ENCODE measurements at regions not wholly inside any gene's neighbourhood (a gene's known extent, or its start where the extent isn't known, plus 50 kb on each side); places are given as distances from the start of the nearest gene placed in this dataset.

GRCh38 chr4:177204126-177204525 lies 105.5 kb upstream of the NEIL3 start:
- no peaks in the 10 kb centered on the region for H3K9me2 ChIP-seq (replicated peaks; ENCODE audit: low read depth, low read length)
- no peaks in the 10 kb centered on the region for H3K79me2 ChIP-seq (ENCODE audit: insufficient read depth, low read length)
- no peaks in the 10 kb centered on the region for H3K9me3 ChIP-seq (ENCODE audit: insufficient read depth, low read depth, low read length)
- H4K20me1 ChIP-seq (ENCODE audit: insufficient read depth, low read length, poor library complexity, severe bottlenecking) = no peaks in the 10 kb centered on the region
- H3K27me3 ChIP-seq (ENCODE audit: insufficient read depth, low read length, poor library complexity, severe bottlenecking) = no peaks in the 10 kb centered on the region
- no peak overlapping the region for H3K4me3 ChIP-seq (ENCODE audit: low read length, poor library complexity, severe bottlenecking)
- no peak overlapping the region for H3K4me2 ChIP-seq (ENCODE audit: low read depth, low read length, poor library complexity, severe bottlenecking)
- no peaks in the 10 kb centered on the region for H3K4me1 ChIP-seq (ENCODE audit: insufficient read depth, low read length, poor library complexity, severe bottlenecking)
- no peak for TF ChIP-seq EZH2phosphoT487 (IDR thresholded peaks at IDR 0.05; ENCODE audit: borderline replicate concordance)
- H3F3A ChIP-seq (ENCODE audit: low read depth) = no peaks in the 10 kb centered on the region
- H3K36me3 ChIP-seq (ENCODE audit: insufficient read depth, low read length) = no peaks in the 10 kb centered on the region
- no peak overlapping the region for H2AFZ ChIP-seq (ENCODE audit: low read length)
- H3K9ac ChIP-seq (ENCODE audit: low read depth, low read length, poor library complexity, severe bottlenecking) = no peak overlapping the region

DNA sequence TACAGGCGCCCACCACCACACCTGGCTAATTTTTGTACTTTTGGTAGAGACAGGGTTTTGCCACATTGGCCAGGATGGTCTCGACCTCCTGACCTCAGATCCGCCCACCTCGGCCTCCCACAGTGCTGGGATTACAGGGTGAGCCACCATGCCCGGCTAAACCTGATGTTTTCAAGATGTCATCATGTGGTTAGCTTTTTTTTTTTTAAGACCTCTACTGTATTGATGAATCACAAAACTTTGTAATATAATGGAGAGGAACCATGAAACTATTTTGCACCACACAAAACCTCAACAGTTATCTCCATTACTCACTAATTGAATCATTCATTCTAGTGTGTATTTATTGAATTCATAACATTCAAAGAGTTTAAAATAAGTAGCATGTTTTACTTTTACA lies 94.7 kb upstream of the NEIL3 start:
- Histone ChIP-seq H4K20me1 (ENCODE audit: insufficient read depth, low read length, poor library complexity, severe bottlenecking) (no peaks in the 10 kb centered on the region), H3K9ac (ENCODE audit: low read depth, low read length, poor library complexity, severe bottlenecking) (no peak overlapping the region), H3K4me3 (ENCODE audit: low read length, poor library complexity, severe bottlenecking) (no peak overlapping the region), H3K27me3 (ENCODE audit: insufficient read depth, low read length, poor library complexity, severe bottlenecking) (no peaks in the 10 kb centered on the region), H2AFZ (ENCODE audit: low read length) (no peak overlapping the region), H3K9me3 (ENCODE audit: insufficient read depth, low read depth, low read length) (no peaks in the 10 kb centered on the region), H3K36me3 (ENCODE audit: insufficient read depth, low read length) (no peaks in the 10 kb centered on the region), H3K9me2 (replicated peaks; ENCODE audit: low read depth, low read length) (no peaks in the 10 kb centered on the region), H3K4me1 (ENCODE audit: insufficient read depth, low read length, poor library complexity, severe bottlenecking) (peaks cover 5% of the 10 kb centered on the region), H3K79me2 (ENCODE audit: insufficient read depth, low read length) (no peaks in the 10 kb centered on the region), H3F3A (ENCODE audit: low read depth) (no peaks in the 10 kb centered on the region), H3K4me2 (ENCODE audit: low read depth, low read length, poor library complexity, severe bottlenecking) (no peak overlapping the region)
- TF ChIP-seq CTCF (conservative IDR thresholded peaks at IDR 0.05; ENCODE audit: low read length) (no peak), EZH2phosphoT487 (IDR thresholded peaks at IDR 0.05; ENCODE audit: borderline replicate concordance) (no peak)

GRCh38 chr4:177220376-177220775 lies 89.3 kb upstream of the NEIL3 start:
- H3F3A ChIP-seq (ENCODE audit: low read depth) = no peaks in the 10 kb centered on the region
- H3K9ac ChIP-seq (ENCODE audit: low read depth, low read length, poor library complexity, severe bottlenecking) = no peak overlapping the region
- H3K4me2 ChIP-seq (ENCODE audit: low read depth, low read length, poor library complexity, severe bottlenecking) = no peak overlapping the region
- no peaks in the 10 kb centered on the region for H3K27me3 ChIP-seq (ENCODE audit: insufficient read depth, low read length, poor library complexity, severe bottlenecking)
- no peaks in the 10 kb centered on the region for H3K79me2 ChIP-seq (ENCODE audit: insufficient read depth, low read length)
- H3K4me1 ChIP-seq (ENCODE audit: insufficient read depth, low read length, poor library complexity, severe bottlenecking) = peaks cover 5% of the 10 kb centered on the region
- H3K9me2 ChIP-seq (replicated peaks; ENCODE audit: low read depth, low read length) = no peaks in the 10 kb centered on the region
- no peaks in the 10 kb centered on the region for H4K20me1 ChIP-seq (ENCODE audit: insufficient read depth, low read length, poor library complexity, severe bottlenecking)
- H3K4me3 ChIP-seq (ENCODE audit: low read length, poor library complexity, severe bottlenecking) = no peak overlapping the region
- no peak for TF ChIP-seq EZH2phosphoT487 (IDR thresholded peaks at IDR 0.05; ENCODE audit: borderline replicate concordance)
- no peak for TF ChIP-seq CTCF (conservative IDR thresholded peaks at IDR 0.05; ENCODE audit: low read length)
- no peak overlapping the region for H2AFZ ChIP-seq (ENCODE audit: low read length)
- H3K36me3 ChIP-seq (ENCODE audit: insufficient read depth, low read length) = no peaks in the 10 kb centered on the region
- H3K9me3 ChIP-seq (ENCODE audit: insufficient read depth, low read depth, low read length) = no peaks in the 10 kb centered on the region

DNA sequence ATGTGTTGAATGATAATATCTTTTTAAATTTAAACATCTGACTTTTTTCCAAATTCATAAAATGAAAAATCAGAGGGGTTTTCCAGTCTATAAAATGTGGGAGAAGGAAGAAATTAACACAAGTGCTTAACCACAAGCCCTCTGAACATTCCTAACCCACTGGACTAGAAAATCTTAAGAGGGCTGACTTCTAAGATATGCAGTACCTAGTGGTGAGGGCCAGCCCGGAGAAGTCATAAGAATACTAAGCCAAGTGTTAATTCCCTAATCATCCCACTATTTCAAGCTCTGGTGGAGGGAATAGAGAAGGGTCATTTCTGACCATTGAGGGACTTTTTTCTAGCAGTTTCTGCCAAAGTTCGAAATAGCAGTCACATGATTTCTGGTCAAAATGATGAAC lies 86.9 kb upstream of the NEIL3 start:
- H3F3A ChIP-seq (ENCODE audit: low read depth) = no peaks in the 10 kb centered on the region
- no peaks in the 10 kb centered on the region for H3K79me2 ChIP-seq (ENCODE audit: insufficient read depth, low read length)
- H3K9me2 ChIP-seq (replicated peaks; ENCODE audit: low read depth, low read length) = no peaks in the 10 kb centered on the region
- no peaks in the 10 kb centered on the region for H4K20me1 ChIP-seq (ENCODE audit: insufficient read depth, low read length, poor library complexity, severe bottlenecking)
- no peaks in the 10 kb centered on the region for H3K4me1 ChIP-seq (ENCODE audit: insufficient read depth, low read length, poor library complexity, severe bottlenecking)
- TF ChIP-seq EZH2phosphoT487 (IDR thresholded peaks at IDR 0.05; ENCODE audit: borderline replicate concordance) = no peak
- no peak for TF ChIP-seq CTCF (conservative IDR thresholded peaks at IDR 0.05; ENCODE audit: low read length)
- no peak overlapping the region for H3K9ac ChIP-seq (ENCODE audit: low read depth, low read length, poor library complexity, severe bottlenecking)
- no peaks in the 10 kb centered on the region for H3K36me3 ChIP-seq (ENCODE audit: insufficient read depth, low read length)
- H3K27me3 ChIP-seq (ENCODE audit: insufficient read depth, low read length, poor library complexity, severe bottlenecking) = no peaks in the 10 kb centered on the region
- no peak overlapping the region for H3K4me3 ChIP-seq (ENCODE audit: low read length, poor library complexity, severe bottlenecking)
- H3K4me2 ChIP-seq (ENCODE audit: low read depth, low read length, poor library complexity, severe bottlenecking) = no peak overlapping the region
- H2AFZ ChIP-seq (ENCODE audit: low read length) = no peak overlapping the region
- no peaks in the 10 kb centered on the region for H3K9me3 ChIP-seq (ENCODE audit: insufficient read depth, low read depth, low read length)

Data from Loucy (cell line).